ENCODE measurements at regions not wholly inside any gene's neighbourhood (a gene's known extent, or its start where the extent isn't known, plus 50 kb on each side); places are given as distances from the start of the nearest gene placed in this dataset.

DNA sequence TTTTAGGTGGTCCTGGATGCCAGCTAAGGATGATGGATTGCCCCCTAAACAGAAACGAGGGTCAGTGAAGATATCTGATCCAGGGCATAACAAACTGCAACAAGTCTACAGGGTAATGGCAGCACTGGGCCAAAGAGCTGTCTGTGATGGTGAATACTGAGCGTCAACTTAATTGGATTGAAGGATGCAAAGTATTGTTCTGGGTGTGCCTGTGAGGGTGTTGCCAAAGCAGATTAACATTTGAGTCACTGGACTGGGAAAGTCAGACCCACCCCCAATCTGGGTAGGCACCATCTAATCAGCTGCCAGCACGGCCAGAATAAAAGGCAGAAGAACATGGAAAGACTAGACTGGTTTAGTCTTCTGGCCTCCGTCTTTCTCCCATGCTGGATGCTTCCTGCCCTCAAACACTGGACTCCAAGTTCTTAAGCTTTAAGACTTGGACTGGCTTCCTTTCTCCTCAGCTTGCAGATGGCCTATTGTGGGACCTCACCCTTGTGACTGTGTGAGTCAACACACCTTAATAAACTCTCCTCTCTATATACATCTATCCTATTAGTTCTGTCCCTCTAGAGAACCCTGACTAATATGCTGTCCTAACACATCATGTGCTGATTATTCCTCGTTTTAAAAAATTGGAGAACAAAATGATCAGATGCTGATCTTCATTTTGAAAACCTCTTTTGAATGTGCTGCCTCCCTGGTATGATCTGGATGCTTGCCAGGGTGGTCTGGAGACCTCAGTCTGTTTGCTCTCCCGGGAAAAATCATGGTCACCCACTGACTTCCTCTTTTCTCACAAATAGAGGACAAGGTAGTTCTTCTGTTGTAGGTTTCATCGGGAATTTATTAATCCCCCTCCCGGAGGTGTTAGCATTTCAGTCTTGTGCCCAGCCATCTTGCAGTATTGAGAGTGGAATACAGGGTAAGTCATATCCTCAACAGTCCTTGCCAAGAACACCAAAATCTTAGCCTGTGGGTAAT lies 234.7 kb downstream of the SETD4 start:
- TF ChIP-seq, protein P1, sequence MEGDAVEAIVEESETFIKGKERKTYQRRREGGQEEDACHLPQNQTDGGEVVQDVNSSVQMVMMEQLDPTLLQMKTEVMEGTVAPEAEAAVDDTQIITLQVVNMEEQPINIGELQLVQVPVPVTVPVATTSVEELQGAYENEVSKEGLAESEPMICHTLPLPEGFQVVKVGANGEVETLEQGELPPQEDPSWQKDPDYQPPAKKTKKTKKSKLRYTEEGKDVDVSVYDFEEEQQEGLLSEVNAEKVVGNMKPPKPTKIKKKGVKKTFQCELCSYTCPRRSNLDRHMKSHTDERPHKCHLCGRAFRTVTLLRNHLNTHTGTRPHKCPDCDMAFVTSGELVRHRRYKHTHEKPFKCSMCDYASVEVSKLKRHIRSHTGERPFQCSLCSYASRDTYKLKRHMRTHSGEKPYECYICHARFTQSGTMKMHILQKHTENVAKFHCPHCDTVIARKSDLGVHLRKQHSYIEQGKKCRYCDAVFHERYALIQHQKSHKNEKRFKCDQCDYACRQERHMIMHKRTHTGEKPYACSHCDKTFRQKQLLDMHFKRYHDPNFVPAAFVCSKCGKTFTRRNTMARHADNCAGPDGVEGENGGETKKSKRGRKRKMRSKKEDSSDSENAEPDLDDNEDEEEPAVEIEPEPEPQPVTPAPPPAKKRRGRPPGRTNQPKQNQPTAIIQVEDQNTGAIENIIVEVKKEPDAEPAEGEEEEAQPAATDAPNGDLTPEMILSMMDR (conservative IDR thresholded peaks at IDR 0.05; ENCODE audit: low read length) = no peak
- TF ChIP-seq EZH2phosphoT487 (IDR thresholded peaks at IDR 0.05; ENCODE audit: borderline replicate concordance) = no peak
